Panc1 (cell line): ENCODE measurements at regions not wholly inside any gene's neighbourhood (a gene's known extent, or its start where the extent isn't known, plus 50 kb on each side); places are given as distances from the start of the nearest gene placed in this dataset.

Experiments used
- CTCF ChIP-seq: fragments of 450-650 bp; IDR thresholded peaks from 2 replicates; pipeline ENCODE4 v1.5.1; 2017; ENCODE audit warnings: mild to moderate bottlenecking
- SIN3A ChIP-seq: IDR thresholded peaks from 2 replicates; pipeline ENCODE4 v1.6.1; 2012; ENCODE audit warnings: low read depth, mild to moderate bottlenecking, low read length, moderate library complexity, borderline replicate concordance; ENCODE audit not compliant: insufficient read depth

- TF ChIP-seq SIN3A, result no peak
- TF ChIP-seq CTCF, result no peak
Measured at GRCh38 chr1:193417945-193418744, 231.7 kb upstream of the B3GALT2 start.
